ENCODE measurements at regions not wholly inside any gene's neighbourhood (a gene's known extent, or its start where the extent isn't known, plus 50 kb on each side); places are given as distances from the start of the nearest gene placed in this dataset.
"Not testable (repeated sequence)": the region's sequence is repeated elsewhere in the genome, so short reads cannot be mapped to it uniquely, and the experiment has no call there.

GRCh38 chr15:89031637-89032285, 56.5 kb upstream of the ABHD2 start:
- not testable (repeated sequence) for DNase-seq

DNA sequence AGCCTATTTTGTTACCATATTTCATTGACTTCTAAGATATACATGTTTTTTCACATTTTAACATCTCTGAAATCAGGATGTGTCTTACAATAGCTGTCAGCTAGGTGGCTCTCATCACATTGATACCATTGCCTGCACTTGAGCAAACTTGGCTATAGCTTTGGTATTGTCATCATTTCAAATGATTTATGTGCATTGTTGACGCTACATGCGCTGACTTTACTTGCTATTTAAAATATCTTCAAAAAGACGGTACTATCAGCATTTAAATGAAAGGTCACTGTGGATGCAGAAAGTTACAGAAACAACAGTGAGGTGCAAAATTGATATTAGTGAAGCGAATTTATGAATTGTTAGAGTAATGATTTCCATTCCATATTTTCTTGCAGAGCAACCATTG, 54.0 kb upstream of the ABHD2 start:
- no peak for DNase-seq

DNA sequence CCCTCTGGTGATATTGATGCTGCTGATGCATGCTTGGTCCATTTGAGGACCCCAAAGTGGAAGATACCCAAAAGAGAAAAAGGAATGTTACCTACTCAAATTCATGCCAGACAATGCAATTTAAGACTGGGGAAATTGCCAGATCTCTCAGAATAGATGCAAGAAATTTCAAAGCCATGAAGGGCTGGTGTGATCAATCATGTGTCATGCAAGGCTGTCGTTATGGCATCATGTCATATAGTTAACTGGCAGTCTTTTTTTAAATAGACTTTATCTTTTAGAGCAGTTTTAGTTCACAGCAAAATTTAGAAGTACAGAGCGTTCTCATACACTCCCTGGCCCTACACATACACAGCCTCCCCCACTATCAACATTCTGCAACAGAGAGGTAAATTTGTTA, 53.1 kb upstream of the ABHD2 start:
- DNase-seq, result no peak

DNA sequence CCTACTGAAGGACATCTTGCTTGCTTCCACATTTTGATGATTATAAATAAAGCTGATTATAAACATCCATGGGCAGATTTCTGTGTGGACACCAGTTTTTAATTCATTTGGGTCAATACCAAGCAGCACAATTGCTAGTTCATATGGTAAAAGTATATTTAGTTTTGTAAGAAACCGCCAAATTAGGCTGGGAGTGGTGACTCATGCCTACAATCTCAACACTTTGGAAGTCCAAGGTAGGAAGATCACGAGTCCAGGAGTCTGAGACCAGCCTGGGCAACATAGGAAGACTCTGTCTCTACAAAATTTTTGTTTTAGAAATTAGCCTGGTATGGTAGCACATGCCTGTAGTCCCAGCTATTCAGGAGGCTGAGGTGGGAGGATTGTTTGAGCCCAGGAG, 52.6 kb upstream of the ABHD2 start:
- no peak for DNase-seq

GRCh38 chr15:89038146-89038545, 50.1 kb upstream of the ABHD2 start:
- no peak for DNase-seq
